IMR-90 (cell line): ENCODE measurements at regions not wholly inside any gene's neighbourhood (a gene's known extent, or its start where the extent isn't known, plus 50 kb on each side); places are given as distances from the start of the nearest gene placed in this dataset.

Source experiments
- ATAC-seq: fragments of 200-7000 bp; cut with Tn5 transposase; 2 replicates; pipeline ENCODE4 v1.9.1; 2020; ENCODE audit warnings: low read depth, mild to moderate bottlenecking, moderate library complexity
- BruUV-seq: library from RNA; stranded (reverse); fragments of 400-500 nt; replicated peaks from 2 replicates; lab custom pipeline; 2021; lab: Mats Ljungman, UMichigan
- CTCF ChIA-PET: fragments of 300-600 bp; formaldehyde crosslinking; extraction: SDS; loops from one replicate; lab custom pipeline; 2021; ENCODE audit warnings: antibody characterized with exemption; lab: Yijun Ruan, JAX
- POLR2A ChIA-PET: fragments of 300-600 bp; sonication (Branson Sonifier 250); formaldehyde crosslinking; loops from one replicate; lab custom pipeline; 2022; ENCODE audit warnings: antibody characterized with exemption; ENCODE audit not compliant: unreplicated experiment; lab: Charles Lee
- DNase-seq: peaks from one replicate; pipeline ENCODE4 v3.0.0; 2013
- H2AFZ ChIP-seq: replicated peaks from 2 replicates; pipeline ENCODE3; 2013; ENCODE audit warnings: low read length, mild to moderate bottlenecking; ENCODE audit not compliant: poor library complexity
- H2AK5ac ChIP-seq: 2 replicates; pipeline ENCODE4 v1.6.1; 2013; ENCODE audit warnings: low read depth, low read length, inconsistent platforms
- H2AK9ac ChIP-seq: replicated peaks from 2 replicates; pipeline ENCODE3; 2013; ENCODE audit warnings: mild to moderate bottlenecking, low read depth, low read length, moderate library complexity; ENCODE audit not compliant: poor library complexity
- H2BK120ac ChIP-seq: 2 replicates; pipeline ENCODE4 v1.6.1; 2013; ENCODE audit warnings: low read depth, low read length, inconsistent platforms
- H2BK15ac ChIP-seq: 3 replicates; pipeline ENCODE4 v1.6.1; 2013; ENCODE audit warnings: low read depth, low read length, inconsistent platforms
- H2BK20ac ChIP-seq: 2 replicates; pipeline ENCODE4 v1.6.1; 2013; ENCODE audit warnings: low read depth, mild to moderate bottlenecking, inconsistent platforms, low read length, moderate library complexity
- H2BK5ac ChIP-seq: 2 replicates; pipeline ENCODE4 v1.6.1; 2013; ENCODE audit warnings: mild to moderate bottlenecking, low read depth, low read length, inconsistent platforms; ENCODE audit not compliant: poor library complexity, severe bottlenecking
- H3K14ac ChIP-seq: replicated peaks from 2 replicates; pipeline ENCODE4 v1.6.1; 2013; ENCODE audit warnings: low read depth, low read length, inconsistent platforms
- H3K18ac ChIP-seq: 2 replicates; pipeline ENCODE4 v1.6.1; 2013; ENCODE audit warnings: low read depth, low read length, control low read depth
- H3K23ac ChIP-seq: 2 replicates; pipeline ENCODE4 v1.6.1; 2013; ENCODE audit warnings: low read depth, low read length, inconsistent platforms
- H3K27ac ChIP-seq: 2 replicates; pipeline ENCODE4 v1.5.1; 2013; ENCODE audit warnings: mild to moderate bottlenecking, control low read depth, low read length; ENCODE audit not compliant: insufficient read depth
- H3K27me3 ChIP-seq: 2 replicates; pipeline ENCODE4 v1.6.1; 2013; ENCODE audit warnings: low read length; ENCODE audit not compliant: control insufficient read depth, insufficient read depth
- H3K36me3 ChIP-seq: 2 replicates; pipeline ENCODE4 v1.6.1; 2013; ENCODE audit warnings: low read length, mixed read lengths; ENCODE audit not compliant: control insufficient read depth, insufficient read depth
- H3K4ac ChIP-seq: 2 replicates; pipeline ENCODE4 v1.6.1; 2013; ENCODE audit warnings: low read depth, low read length, inconsistent platforms
- H3K4me1 ChIP-seq: 2 replicates; pipeline ENCODE4 v1.6.1; 2013; ENCODE audit warnings: low read length, mixed read lengths; ENCODE audit not compliant: control insufficient read depth, insufficient read depth
- H3K4me2 ChIP-seq: 2 replicates; pipeline ENCODE4 v1.6.1; 2013; ENCODE audit warnings: low read depth, mild to moderate bottlenecking, control low read depth, low read length, moderate library complexity
- H3K4me3 ChIP-seq: 2 replicates; pipeline ENCODE4 v1.5.1; 2013; ENCODE audit warnings: low read depth, mild to moderate bottlenecking, control low read depth, low read length, moderate library complexity; ENCODE audit not compliant: insufficient read depth
- H3K56ac ChIP-seq: 2 replicates; pipeline ENCODE4 v1.6.1; 2013; ENCODE audit warnings: low read length, inconsistent platforms; ENCODE audit not compliant: insufficient read depth; ENCODE audit errors: extremely low read depth
- H3K79me1 ChIP-seq, 2 experiments: 2 replicates each; pipeline ENCODE4 v1.6.1; 2013; ENCODE audit warnings: low read length in 2 of 2, inconsistent platforms in 1 of 2, low read depth in 1 of 2
- H3K9ac ChIP-seq: 2 replicates; pipeline ENCODE4 v1.6.1; 2013; ENCODE audit warnings: low read depth, low read length, control low read depth
- H3K9me1 ChIP-seq: 2 replicates; pipeline ENCODE4 v1.6.1; 2013; ENCODE audit warnings: low read length, inconsistent platforms; ENCODE audit not compliant: insufficient read depth
- H3K9me3 ChIP-seq: 2 replicates; pipeline ENCODE4 v1.6.1; 2013; ENCODE audit warnings: low read length; ENCODE audit not compliant: control insufficient read depth, insufficient read depth
- H4K20me1 ChIP-seq: 2 replicates; pipeline ENCODE4 v1.6.1; 2013; ENCODE audit warnings: low read length, inconsistent platforms; ENCODE audit not compliant: insufficient read depth
- H4K5ac ChIP-seq: 2 replicates; pipeline ENCODE4 v1.6.1; 2013; ENCODE audit warnings: mild to moderate bottlenecking, low read depth, low read length, control low read depth
- H4K8ac ChIP-seq, 2 experiments: 2 replicates each; pipeline ENCODE4 v1.6.1; 2013; ENCODE audit warnings: low read depth in 2 of 2, low read length in 2 of 2, control low read depth in 1 of 2, inconsistent platforms in 1 of 2
- H4K91ac ChIP-seq: 2 replicates; pipeline ENCODE4 v1.6.1; 2013; ENCODE audit warnings: low read depth, low read length, inconsistent platforms; ENCODE audit not compliant: insufficient read depth
- BHLHE40 ChIP-seq: fragments of 150-350 bp; IDR thresholded peaks from 2 replicates; pipeline ENCODE4 v1.6.1; 2016; ENCODE audit warnings: mild to moderate bottlenecking, low read depth, low read length
- ELK1 ChIP-seq: fragments of 150-350 bp; IDR thresholded peaks from 2 replicates; pipeline ENCODE4 v1.6.1; 2016; ENCODE audit warnings: low read depth, mild to moderate bottlenecking, low read length, moderate library complexity, borderline replicate concordance
- FOS ChIP-seq: fragments of 150-350 bp; IDR thresholded peaks from 2 replicates; pipeline ENCODE4 v1.6.1; 2016; ENCODE audit warnings: low read depth, low read length
- MAFK ChIP-seq: IDR thresholded peaks from 2 replicates; pipeline ENCODE4 v1.6.1; 2012; ENCODE audit warnings: low read depth, low read length, improper control_type of control experiment
- MAZ ChIP-seq: IDR thresholded peaks from 2 replicates; pipeline ENCODE4 v1.6.1; 2012; ENCODE audit warnings: low read depth, mild to moderate bottlenecking, low read length, improper control_type of control experiment, moderate library complexity, borderline replicate concordance
- NFE2L2 ChIP-seq: fragments of 150-350 bp; IDR thresholded peaks from 2 replicates; pipeline ENCODE4 v1.6.1; 2016; ENCODE audit warnings: low read depth, mild to moderate bottlenecking, low read length
- POLR2A ChIP-seq: IDR thresholded peaks from 2 replicates; pipeline ENCODE4 v1.6.1; 2012; ENCODE audit warnings: mild to moderate bottlenecking, low read depth, low read length
- RAD21 ChIP-seq: IDR thresholded peaks from 2 replicates; pipeline ENCODE4 v1.6.1; 2012; ENCODE audit warnings: low read length, improper control_type of control experiment
- RCOR1 ChIP-seq: IDR thresholded peaks from 2 replicates; pipeline ENCODE4 v1.6.1; 2012; ENCODE audit warnings: mild to moderate bottlenecking, low read length, improper control_type of control experiment; ENCODE audit not compliant: insufficient replicate concordance
- RFX5 ChIP-seq: IDR thresholded peaks from 2 replicates; pipeline ENCODE4 v1.8.0; 2012; ENCODE audit warnings: low read depth, mild to moderate bottlenecking, low read length, moderate library complexity
- SMC3 ChIP-seq: fragments of 150-350 bp; IDR thresholded peaks from 2 replicates; pipeline ENCODE4 v1.6.1; 2016; ENCODE audit warnings: low read depth, mild to moderate bottlenecking, antibody characterized with exemption, low read length, moderate library complexity
- USF2 ChIP-seq: fragments of 150-350 bp; IDR thresholded peaks from 2 replicates; pipeline ENCODE4 v1.6.1; 2017; ENCODE audit warnings: mild to moderate bottlenecking, antibody characterized with exemption, low read length, low read depth
- WGBS, 2 experiments: methylation state at CpG; one replicate each; pipeline versions ENCODE4 v1.1.5 to v1.1.7; 2013; ENCODE audit warnings: missing lambda C conversion rate in 2 of 2; ENCODE audit not compliant: insufficient read length in 1 of 2; ENCODE audit errors: extremely low coverage in 2 of 2; 5-methylcytosine and 5-hydroxymethylcytosine counted together
- dilution Hi-C: fragments of 300-500 bp; cut with HindIII; formaldehyde crosslinking; loops from one replicate; pipeline ENCODE4 v1.14.3; 2018; ENCODE audit warnings: low sequenced_read_pairs; ENCODE audit not compliant: unreplicated experiment
- in situ Hi-C: fragments of 300-500 bp; cut with MboI; formaldehyde crosslinking; loops from 3 replicates; pipeline ENCODE4 v1.14.3; 2019; ENCODE audit warnings: low sequenced_read_pairs, inconsistent platforms, mixed read lengths
- intact Hi-C: fragments of 100-400 bp; cut with micrococcal nuclease; formaldehyde crosslinking; loops from 2 replicates; pipeline ENCODE4 v1.10.0; 2022

GRCh38 chr15:49707598-49707997, 86.8 kb downstream of the DTWD1 start:
- no CpG with 5 or more reads among the region's 1 CpG for WGBS, 2 experiments
- CTCF ChIA-PET = no interaction called here

More at GRCh38 chr15:49707598-49707997, 86.8 kb downstream of the DTWD1 start:
- intact Hi-C loops = no loop called here
- POLR2A ChIA-PET = no interaction called here
- H3K4me2 ChIP-seq = no peak overlapping the region
- BruUV-seq = no TSS peak
- peaks cover 14% of the 10 kb centered on the region for H3K9me3 ChIP-seq
- H3K27ac ChIP-seq = no peak overlapping the region
- no peak overlapping the region for H3K9ac ChIP-seq
- no peak overlapping the region for H3K56ac ChIP-seq
- no peak overlapping the region for H2BK15ac ChIP-seq
- H3K79me1 ChIP-seq = no peaks in the 10 kb centered on the region
- dilution Hi-C loops = no loop called here
- H2BK5ac ChIP-seq = no peak overlapping the region
- H3K14ac ChIP-seq = no peak overlapping the region
- H4K5ac ChIP-seq = no peak overlapping the region
- in situ Hi-C loops = no loop called here
- H2AK9ac ChIP-seq = no peak overlapping the region
- H2BK120ac ChIP-seq = no peak overlapping the region
- no peak overlapping the region for H3K18ac ChIP-seq
- H3K23ac ChIP-seq = no peak overlapping the region
- no peak overlapping the region for H2AK5ac ChIP-seq
- H3K36me3 ChIP-seq = no peaks in the 10 kb centered on the region
- no peaks in the 10 kb centered on the region for H4K20me1 ChIP-seq
- no peak for TF ChIP-seq USF2
- no peak for TF ChIP-seq BHLHE40
- no peak for TF ChIP-seq SMC3
- no peak for TF ChIP-seq RCOR1
- TF ChIP-seq FOS = no peak
- no peak for TF ChIP-seq RAD21
- no peak for TF ChIP-seq ELK1
- TF ChIP-seq RFX5 = no peak
- no peak for TF ChIP-seq POLR2A
- TF ChIP-seq NFE2L2 = no peak
- no peak for TF ChIP-seq MAZ
- no peak for TF ChIP-seq MAFK
- no peak overlapping the region for H2AFZ ChIP-seq
- H2BK20ac ChIP-seq = no peak overlapping the region
- DNase-seq (no peak), ATAC-seq (no peak)
- H3K4me1 ChIP-seq = no peaks in the 10 kb centered on the region
- no peak overlapping the region for H3K4ac ChIP-seq
- no peak overlapping the region for H4K91ac ChIP-seq
- H3K27me3 ChIP-seq = no peaks in the 10 kb centered on the region
- H3K9me1 ChIP-seq = no peaks in the 10 kb centered on the region
- no peak overlapping the region for H4K8ac ChIP-seq
- no peak overlapping the region for H3K4me3 ChIP-seq
